PC-3 (cell line): ENCODE measurements at regions not wholly inside any gene's neighbourhood (a gene's known extent, or its start where the extent isn't known, plus 50 kb on each side); places are given as distances from the start of the nearest gene placed in this dataset.

Source experiments
- CTCF ChIP-seq: fragments of 300-600 bp; sonication (generic); conservative IDR thresholded peaks from 2 replicates; pipeline ENCODE4 v1.5.1; 2017; ENCODE audit warnings: antibody characterized with exemption, low read depth, mild to moderate bottlenecking, low read length
- EZH2 ChIP-seq: fragments of 300-600 bp; sonication (generic); IDR thresholded peaks from one replicate; pipeline ENCODE4 v1.6.1; 2017; ENCODE audit warnings: antibody characterized with exemption, mild to moderate bottlenecking, low read length; ENCODE audit not compliant: unreplicated experiment

DNA sequence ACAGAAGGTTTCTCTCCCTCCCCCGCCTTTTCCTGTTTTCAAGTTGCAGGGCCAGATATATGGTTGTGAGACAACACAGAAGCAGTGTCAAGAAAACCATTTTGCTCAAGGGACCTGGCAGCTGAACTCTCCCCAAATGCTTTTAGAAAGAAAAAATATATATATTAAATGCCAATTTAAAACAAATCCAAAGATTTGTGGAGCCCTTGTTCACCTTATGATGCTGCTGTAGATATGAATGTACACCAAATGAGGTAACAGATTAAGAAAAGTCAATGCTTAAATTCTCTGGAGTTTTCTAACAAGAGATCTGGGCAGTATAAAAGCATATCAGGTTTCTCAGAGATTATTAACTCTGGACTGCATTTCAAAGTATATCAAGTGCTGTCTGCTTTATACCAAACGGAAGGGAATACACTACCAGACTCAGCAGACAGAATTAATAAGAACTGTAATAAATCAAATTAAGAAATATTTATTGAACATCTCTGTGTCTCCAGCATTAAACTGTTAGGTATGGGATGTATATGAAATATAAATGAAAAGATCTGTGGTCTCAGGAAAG lies 357.5 kb downstream of the HDGFL1 start:
- TF ChIP-seq CTCF (no peak), EZH2 (no peak)
